ENCODE measurements at regions not wholly inside any gene's neighbourhood (a gene's known extent, or its start where the extent isn't known, plus 50 kb on each side); places are given as distances from the start of the nearest gene placed in this dataset.

- no peak for DNase-seq
Observed at GRCh38 chr12:13383379-13383778, 186.9 kb downstream of the EMP1 start.

GRCh38 chr12:13380297-13380696 lies 183.8 kb downstream of the EMP1 start:
- no peak for DNase-seq

GRCh38 chr12:13379531-13380188 lies 183.1 kb downstream of the EMP1 start:
- no peak for DNase-seq

GRCh38 chr12:13377698-13378097 lies 181.2 kb downstream of the EMP1 start:
- DNase-seq: no peak

GRCh38 chr12:13376610-13377373 lies 180.3 kb downstream of the EMP1 start:
- no peak for DNase-seq

- no peak for DNase-seq
Observed at GRCh38 chr12:13375583-13376345, 179.2 kb downstream of the EMP1 start.

- peak in 1 of 3 donors; percentile 44 for DNase-seq
Observed at GRCh38 chr12:13374793-13375192, 178.3 kb downstream of the EMP1 start.

- DNase-seq: no peak
Observed at GRCh38 chr12:13373803-13374202, 177.3 kb downstream of the EMP1 start.

GRCh38 chr12:13373131-13373530 lies 176.6 kb downstream of the EMP1 start:
- no peak for DNase-seq

- DNase-seq: no peak
Observed at GRCh38 chr12:13372386-13372785, 175.9 kb downstream of the EMP1 start.

GRCh38 chr12:13371797-13372196 lies 175.3 kb downstream of the EMP1 start:
- no peak for DNase-seq

GRCh38 chr12:13371367-13371766 lies 174.8 kb downstream of the EMP1 start:
- DNase-seq: no peak

GRCh38 chr12:13369474-13370056 lies 173.0 kb downstream of the EMP1 start:
- no peak for DNase-seq

- no peak for DNase-seq
Observed at GRCh38 chr12:13368971-13369370, 172.4 kb downstream of the EMP1 start.

- no peak for DNase-seq
Observed at GRCh38 chr12:13368431-13368830, 171.9 kb downstream of the EMP1 start.

GRCh38 chr12:13367973-13368372 lies 171.4 kb downstream of the EMP1 start:
- no peak for DNase-seq

- DNase-seq: peak in 1 of 3 donors; percentile 48
Observed at GRCh38 chr12:13365748-13366366, 169.3 kb downstream of the EMP1 start.

- peak in 1 of 3 donors; percentile 42 for DNase-seq
Observed at GRCh38 chr12:13362260-13362841, 165.8 kb downstream of the EMP1 start.

GRCh38 chr12:13359636-13360035 lies 163.1 kb downstream of the EMP1 start:
- no peak for DNase-seq

GRCh38 chr12:13358391-13358905 lies 161.9 kb downstream of the EMP1 start:
- no peak for DNase-seq

- DNase-seq: no peak
Observed at GRCh38 chr12:13350946-13351345, 154.4 kb downstream of the EMP1 start.

All from muscle of back (tissue), 3 donors.